MM.1S (cell line): ENCODE measurements at regions not wholly inside any gene's neighbourhood (a gene's known extent, or its start where the extent isn't known, plus 50 kb on each side); places are given as distances from the start of the nearest gene placed in this dataset.

Source experiments
- DNase-seq: peaks from one replicate; pipeline ENCODE4 v3.0.0-alpha.2; 2015
- H2AFZ ChIP-seq: fragments of 300-600 bp; sonication (generic); 2 replicates; pipeline ENCODE4 v1.6.0; 2016; ENCODE audit warnings: antibody characterized with exemption, low read length
- H3F3A ChIP-seq: fragments of 300-600 bp; sonication (generic); 2 replicates; pipeline ENCODE4 v1.6.1; 2016; ENCODE audit warnings: mild to moderate bottlenecking, antibody characterized with exemption, low read length, moderate library complexity, mixed read lengths; ENCODE audit not compliant: insufficient read depth
- H3K27ac ChIP-seq: fragments of 300-600 bp; sonication (generic); 2 replicates; pipeline ENCODE4 v1.5.1; 2016; ENCODE audit warnings: mild to moderate bottlenecking, low read length
- H3K27me3 ChIP-seq: fragments of 300-600 bp; sonication (generic); replicated peaks from 2 replicates; pipeline ENCODE4 v1.6.0; 2016; ENCODE audit warnings: low read length; ENCODE audit not compliant: insufficient read depth
- H3K36me3 ChIP-seq: fragments of 300-600 bp; sonication (generic); replicated peaks from 2 replicates; pipeline ENCODE4 v1.6.1; 2016; ENCODE audit warnings: mild to moderate bottlenecking, low read length, mixed read lengths; ENCODE audit not compliant: insufficient read depth
- H3K4me1 ChIP-seq: fragments of 300-600 bp; sonication (generic); 2 replicates; pipeline ENCODE4 v1.6.1; 2016; ENCODE audit warnings: low read length, mixed read lengths
- H3K4me2 ChIP-seq: fragments of 300-600 bp; sonication (generic); 2 replicates; pipeline ENCODE4 v1.6.0; 2016; ENCODE audit warnings: low read depth, low read length
- H3K4me3 ChIP-seq: fragments of 300-600 bp; sonication (generic); 2 replicates; pipeline ENCODE4 v1.5.1; 2016; ENCODE audit warnings: low read length, mixed read lengths
- H3K79me2 ChIP-seq: fragments of 300-600 bp; sonication (generic); 2 replicates; pipeline ENCODE4 v1.6.1; 2016; ENCODE audit warnings: mixed run types, low read length, mixed read lengths
- H3K9ac ChIP-seq: fragments of 300-600 bp; sonication (generic); 2 replicates; pipeline ENCODE4 v1.6.1; 2016; ENCODE audit warnings: low read length, mixed read lengths
- H3K9me2 ChIP-seq: fragments of 300-600 bp; sonication (generic); replicated peaks from 2 replicates; pipeline ENCODE4 v1.6.1; 2016; ENCODE audit warnings: mild to moderate bottlenecking, low read length, mixed read lengths; ENCODE audit not compliant: insufficient read depth
- H3K9me3 ChIP-seq: fragments of 300-600 bp; sonication (generic); replicated peaks from 2 replicates; pipeline ENCODE4 v1.6.1; 2016; ENCODE audit warnings: mild to moderate bottlenecking, low read length, mixed read lengths; ENCODE audit not compliant: insufficient read depth
- H4K20me1 ChIP-seq: fragments of 300-600 bp; sonication (generic); 2 replicates; pipeline ENCODE4 v1.6.1; 2016; ENCODE audit warnings: mild to moderate bottlenecking, low read length, moderate library complexity, mixed read lengths; ENCODE audit not compliant: insufficient read depth
- CTCF ChIP-seq: fragments of 300-600 bp; sonication (generic); IDR thresholded peaks from 2 replicates; pipeline ENCODE4 v1.5.1; 2016; ENCODE audit warnings: antibody characterized with exemption, low read length, mixed read lengths
- EZH2 ChIP-seq: fragments of 300-600 bp; sonication (generic); optimal IDR thresholded peaks from 2 replicates; pipeline ENCODE3; 2017; ENCODE audit warnings: low read depth, mild to moderate bottlenecking, antibody characterized with exemption, low read length, mixed read lengths
- EZH2phosphoT487 ChIP-seq: fragments of 300-600 bp; sonication (generic); IDR thresholded peaks from 2 replicates; pipeline ENCODE4 v1.6.1; 2018; ENCODE audit warnings: antibody characterized with exemption, low read length

- H3K4me3 ChIP-seq, result no peak overlapping the region
Measured at GRCh38 chr4:82071951-82072350, 301.8 kb downstream of the HNRNPD start.

DNA sequence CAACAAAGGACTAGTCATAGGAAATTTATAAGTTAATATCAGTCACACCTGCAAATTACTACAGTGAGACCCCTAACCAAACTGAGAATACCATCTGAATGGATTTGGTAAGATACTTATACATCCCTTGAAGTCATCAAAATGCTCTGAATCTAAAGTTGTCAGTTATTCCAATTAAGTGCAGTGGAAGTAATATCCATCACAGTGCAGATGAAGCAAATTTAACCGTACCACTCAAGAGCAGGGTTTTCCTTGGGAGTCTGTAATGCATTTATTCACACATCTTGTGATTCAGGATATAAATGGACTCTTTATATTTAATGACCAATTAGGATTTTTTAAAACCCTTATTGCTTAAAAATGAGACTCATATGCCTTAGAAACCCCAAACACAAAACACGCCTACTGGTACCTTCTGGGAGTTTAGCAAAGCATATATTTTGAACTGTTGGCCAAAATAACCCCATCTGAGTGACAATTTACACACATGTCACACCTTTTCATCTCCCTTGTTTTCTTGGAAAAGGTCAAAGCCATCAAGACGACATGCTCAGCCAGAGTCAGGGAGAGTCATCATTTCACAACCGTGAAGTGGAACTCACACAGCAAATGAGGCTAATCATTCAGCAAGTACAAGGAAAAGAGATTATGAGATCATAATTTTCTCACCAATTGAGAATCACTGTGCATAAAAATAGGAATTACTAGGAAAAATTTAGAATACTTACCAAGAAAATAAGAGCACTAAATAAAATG, 303.7 kb downstream of the HNRNPD start:
- Histone ChIP-seq H3K79me2 (no peaks in the 10 kb centered on the region), H3K27ac (no peak overlapping the region), H3K4me3 (no peak overlapping the region), H3K4me1 (no peaks in the 10 kb centered on the region), H3K36me3 (no peaks in the 10 kb centered on the region), H3K9ac (no peak overlapping the region), H4K20me1 (no peaks in the 10 kb centered on the region), H2AFZ (no peak overlapping the region), H3K9me2 (no peaks in the 10 kb centered on the region), H3K4me2 (no peak overlapping the region), H3K27me3 (no peaks in the 10 kb centered on the region), H3F3A (no peaks in the 10 kb centered on the region), H3K9me3 (no peaks in the 10 kb centered on the region)
- no peak for DNase-seq
- no peak for TF ChIP-seq CTCF
- TF ChIP-seq EZH2, result no peak
- TF ChIP-seq EZH2phosphoT487, result no peak

More at GRCh38 chr4:82071951-82072350, 301.8 kb downstream of the HNRNPD start:
- DNase-seq, result no peak
- no peaks in the 10 kb centered on the region for H3K9me2 ChIP-seq
- no peaks in the 10 kb centered on the region for H3K9me3 ChIP-seq
- TF ChIP-seq EZH2, result no peak
- no peak overlapping the region for H3K9ac ChIP-seq
- no peak overlapping the region for H3K27ac ChIP-seq
- no peak overlapping the region for H3K4me2 ChIP-seq
- no peaks in the 10 kb centered on the region for H3K79me2 ChIP-seq
- H3K27me3 ChIP-seq, result no peaks in the 10 kb centered on the region
- no peaks in the 10 kb centered on the region for H3K36me3 ChIP-seq
- no peaks in the 10 kb centered on the region for H3K4me1 ChIP-seq
- H2AFZ ChIP-seq, result no peak overlapping the region
- H4K20me1 ChIP-seq, result no peaks in the 10 kb centered on the region
- H3F3A ChIP-seq, result no peaks in the 10 kb centered on the region

DNA sequence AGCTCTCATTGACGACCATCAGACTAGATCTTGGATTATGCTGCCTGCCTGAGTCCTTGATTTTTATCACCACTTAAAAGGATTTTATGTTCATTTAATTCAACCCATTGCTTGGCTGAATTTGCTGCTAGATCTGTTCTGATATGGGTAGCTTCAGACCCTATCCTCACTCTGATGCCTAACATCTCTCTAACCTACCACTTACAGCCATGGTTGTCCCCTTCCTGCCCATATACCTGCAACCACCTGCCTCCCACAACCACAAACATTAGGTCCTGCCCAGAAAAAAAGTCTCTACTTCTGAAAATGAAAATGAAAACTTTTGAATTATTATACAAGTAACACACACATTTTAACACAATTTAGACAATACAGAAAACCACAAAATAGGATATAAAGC, 310.8 kb downstream of the HNRNPD start:
- no peaks in the 10 kb centered on the region for H3K27me3 ChIP-seq
- H3K79me2 ChIP-seq, result no peaks in the 10 kb centered on the region
- H3K36me3 ChIP-seq, result no peaks in the 10 kb centered on the region
- H4K20me1 ChIP-seq, result no peaks in the 10 kb centered on the region
- peak overlapping the region; percentile 22; the same call in 1 of the 2 replicates for H3K4me2 ChIP-seq
- peaks cover 13% of the 10 kb centered on the region; the same call in 1 of the 2 replicates for H3K4me1 ChIP-seq
- 0 out of 2 replicates have a peak overlapping the region, but pooled peaks have one; percentile 10 for H3K4me3 ChIP-seq
- no peaks in the 10 kb centered on the region for H3K9me3 ChIP-seq
- H3K9ac ChIP-seq, result no peak overlapping the region
- no peaks in the 10 kb centered on the region for H3K9me2 ChIP-seq
- no peak for TF ChIP-seq EZH2
- TF ChIP-seq CTCF, result no peak
- TF ChIP-seq EZH2phosphoT487, result no peak
- peaks cover 9% of the 10 kb centered on the region; the same call in 1 of the 2 replicates for H3F3A ChIP-seq
- DNase-seq, result peak; percentile 55
- no peak overlapping the region for H2AFZ ChIP-seq
- no peak overlapping the region for H3K27ac ChIP-seq

- H3K9me2 ChIP-seq, result no peaks in the 10 kb centered on the region
- no peak overlapping the region for H3K27ac ChIP-seq
- no peak for DNase-seq
- H3K9ac ChIP-seq, result no peak overlapping the region
- H3K36me3 ChIP-seq, result no peaks in the 10 kb centered on the region
- no peaks in the 10 kb centered on the region for H3K79me2 ChIP-seq
- no peak overlapping the region for H3K4me2 ChIP-seq
- TF ChIP-seq EZH2phosphoT487 (no peak), CTCF (no peak), EZH2 (no peak)
- H3K27me3 ChIP-seq, result no peaks in the 10 kb centered on the region
- H4K20me1 ChIP-seq, result no peaks in the 10 kb centered on the region
- no peak overlapping the region for H3K4me3 ChIP-seq
- peaks cover 4% of the 10 kb centered on the region; the same call in 1 of the 2 replicates for H3F3A ChIP-seq
- no peaks in the 10 kb centered on the region for H3K9me3 ChIP-seq
- H2AFZ ChIP-seq, result no peak overlapping the region
- H3K4me1 ChIP-seq, result peaks cover 4% of the 10 kb centered on the region; the same call in 1 of the 2 replicates
Measured at GRCh38 chr4:82057990-82058544, 315.7 kb downstream of the HNRNPD start.
